Peyer's patch (tissue), 4 donors: ENCODE measurements at regions not wholly inside any gene's neighbourhood (a gene's known extent, or its start where the extent isn't known, plus 50 kb on each side); places are given as distances from the start of the nearest gene placed in this dataset.
"Not testable (repeated sequence)": the region's sequence is repeated elsewhere in the genome, so short reads cannot be mapped to it uniquely, and the experiment has no call there.

Source experiments
- DNase-seq, 3 donors: peaks; one replicate each; pipeline ENCODE4 v3.0.0-alpha.2; 2017 to 2019
- H3K27ac ChIP-seq, 4 donors: fragments of 200-600 bp; sonication (generic); one replicate each; pipeline ENCODE4 v1.5.1; 2016 to 2019
- H3K27me3 ChIP-seq, 2 donors: fragments of 200-600 bp; sonication (generic); one replicate each; pipeline ENCODE4 v1.5.1; 2019
- H3K36me3 ChIP-seq, 3 donors: fragments of 200-600 bp; sonication (generic); one replicate each; pipeline ENCODE4 v1.5.1; 2016 to 2019
- H3K4me1 ChIP-seq, 4 donors: fragments of 200-600 bp; sonication (generic); one replicate each; pipeline ENCODE4 v1.5.1; 2016 to 2019
- H3K4me3 ChIP-seq, 4 donors: fragments of 200-600 bp; sonication (generic); 1 replicate in 3 of 4; 2 replicates in 1 of 4; pipeline ENCODE4 v1.5.1; 2016 to 2019; ENCODE audit warnings: mild to moderate bottlenecking in 1 of 4
- H3K9me3 ChIP-seq, 4 donors: fragments of 200-600 bp; sonication (generic); one replicate each; pipeline ENCODE4 v1.5.1; 2016 to 2019; ENCODE audit warnings: mild to moderate bottlenecking in 1 of 4
- POLR2A ChIP-seq, 2 donors: fragments of 450-650 bp; IDR thresholded peaks; one replicate each; pipeline ENCODE4 v1.5.1; 2017; ENCODE audit warnings: antibody characterized with exemption in 2 of 2, mild to moderate bottlenecking in 2 of 2, moderate library complexity in 2 of 2
- small RNA-seq, 2 donors: library from RNA; depleted of rRNA; stranded (forward); fragments of <200 nt; gene quantifications; one replicate each; pipeline ENCODE3, GENCODE V24; 2016
- TF ChIP-seq, protein P1 (sequence below), 6 experiments: fragments of 450-650 bp in 4 of 6; fragments of 200-600 bp in 2 of 6; sonication (generic) in 1 of 6; IDR thresholded peaks; one replicate each; pipeline ENCODE4 v1.5.1; 2017 to 2019; ENCODE audit warnings: antibody characterized with exemption in 6 of 6, mild to moderate bottlenecking in 3 of 6, moderate library complexity in 1 of 6

DNA sequence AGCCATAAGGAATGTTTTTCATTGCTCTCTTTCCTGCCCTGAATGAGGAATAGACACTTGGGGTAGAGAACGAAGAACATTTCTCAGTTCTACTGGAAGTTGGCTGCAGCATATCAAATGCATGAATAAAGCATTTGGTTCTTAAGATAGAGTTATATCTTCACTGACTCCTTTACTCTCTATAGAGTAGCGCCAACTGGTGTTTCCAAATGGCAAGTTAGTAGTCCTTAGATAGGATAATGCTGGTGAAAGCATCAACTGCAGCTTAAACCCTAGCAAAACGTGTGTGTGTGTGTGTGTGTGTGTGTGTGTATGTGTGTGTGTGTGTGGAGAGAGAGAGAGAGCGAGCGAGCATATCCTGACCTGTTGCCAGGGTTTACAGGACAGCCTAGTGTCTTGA lies 62.2 kb upstream of the FRMPD4 start:
- Histone ChIP-seq H3K27me3 (no peaks in the 10 kb centered on the region), H3K36me3 (no peaks in the 10 kb centered on the region), H3K9me3 (no peaks in the 10 kb centered on the region), H3K4me3 (no peak overlapping the region), H3K27ac (no peak overlapping the region), H3K4me1 (no peaks in the 10 kb centered on the region)
- TF ChIP-seq POLR2A (IDR thresholded peaks at IDR 0.05) = no peak
- TF ChIP-seq, protein P1, sequence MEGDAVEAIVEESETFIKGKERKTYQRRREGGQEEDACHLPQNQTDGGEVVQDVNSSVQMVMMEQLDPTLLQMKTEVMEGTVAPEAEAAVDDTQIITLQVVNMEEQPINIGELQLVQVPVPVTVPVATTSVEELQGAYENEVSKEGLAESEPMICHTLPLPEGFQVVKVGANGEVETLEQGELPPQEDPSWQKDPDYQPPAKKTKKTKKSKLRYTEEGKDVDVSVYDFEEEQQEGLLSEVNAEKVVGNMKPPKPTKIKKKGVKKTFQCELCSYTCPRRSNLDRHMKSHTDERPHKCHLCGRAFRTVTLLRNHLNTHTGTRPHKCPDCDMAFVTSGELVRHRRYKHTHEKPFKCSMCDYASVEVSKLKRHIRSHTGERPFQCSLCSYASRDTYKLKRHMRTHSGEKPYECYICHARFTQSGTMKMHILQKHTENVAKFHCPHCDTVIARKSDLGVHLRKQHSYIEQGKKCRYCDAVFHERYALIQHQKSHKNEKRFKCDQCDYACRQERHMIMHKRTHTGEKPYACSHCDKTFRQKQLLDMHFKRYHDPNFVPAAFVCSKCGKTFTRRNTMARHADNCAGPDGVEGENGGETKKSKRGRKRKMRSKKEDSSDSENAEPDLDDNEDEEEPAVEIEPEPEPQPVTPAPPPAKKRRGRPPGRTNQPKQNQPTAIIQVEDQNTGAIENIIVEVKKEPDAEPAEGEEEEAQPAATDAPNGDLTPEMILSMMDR (IDR thresholded peaks at IDR 0.05) = no peak
- DNase-seq = no peak

DNA sequence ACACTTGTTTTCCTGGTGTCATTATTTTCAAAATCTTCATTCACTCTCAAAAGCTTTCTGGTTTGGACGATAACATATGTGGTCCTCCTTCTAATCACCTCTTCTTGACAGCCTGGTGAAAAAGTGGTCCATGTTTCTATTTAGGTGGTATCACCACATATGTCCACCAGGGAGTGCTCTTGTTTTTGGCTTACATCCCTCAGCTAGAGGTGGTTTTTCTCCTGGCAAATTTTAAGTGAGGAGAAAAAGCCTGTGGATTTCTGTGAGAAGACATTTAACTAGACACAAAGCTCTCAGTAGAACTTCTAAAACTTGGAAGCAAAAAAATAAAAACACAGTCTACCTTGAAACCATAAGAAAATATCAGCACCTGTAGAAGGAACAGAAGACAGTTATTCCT lies 58.0 kb upstream of the FRMPD4 start:
- no peak overlapping the region for H3K4me3 ChIP-seq
- H3K36me3 ChIP-seq = no peaks in the 10 kb centered on the region
- DNase-seq = no peak
- H3K27me3 ChIP-seq = no peaks in the 10 kb centered on the region
- no peak for TF ChIP-seq POLR2A (IDR thresholded peaks at IDR 0.05)
- TF ChIP-seq, protein P1 (IDR thresholded peaks at IDR 0.05) = peak in 4 of 6 experiments; percentile 7 to 16 (median 10)
- no peaks in the 10 kb centered on the region for H3K4me1 ChIP-seq
- no peak overlapping the region for H3K27ac ChIP-seq
- no peaks in the 10 kb centered on the region for H3K9me3 ChIP-seq

DNA sequence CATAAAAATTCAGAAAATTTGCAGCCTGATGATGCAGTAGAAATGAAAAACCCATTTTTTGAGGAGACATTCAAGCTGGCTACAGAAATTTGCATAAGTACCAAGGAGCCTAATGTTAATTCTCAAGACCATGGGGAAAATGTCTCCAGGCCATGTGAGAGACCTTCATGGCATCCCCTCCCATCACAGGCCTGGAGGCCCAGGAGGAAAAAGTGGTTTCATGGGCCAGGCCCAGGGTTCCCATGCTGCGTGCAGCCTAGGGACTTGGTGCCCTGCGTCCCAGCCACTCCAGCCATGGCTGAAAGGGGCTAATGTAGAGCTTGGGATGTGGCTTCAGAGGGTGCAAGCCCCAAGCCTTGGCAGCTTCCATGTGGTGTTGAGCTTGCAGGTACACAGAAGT lies 55.3 kb upstream of the FRMPD4 start:
- not testable (repeated sequence) for H3K36me3 ChIP-seq, H3K9me3 ChIP-seq, H3K27me3 ChIP-seq, H3K4me1 ChIP-seq, DNase-seq, H3K4me3 ChIP-seq, H3K27ac ChIP-seq

Small RNA genes in the stretch of these regions (small RNA-seq; reads per million reads assigned to genes)
- 0 reads per million in 2 donors for gene RF00019
